Activated T-cell treated with anti-CD3 and anti-CD28 coated beads for 24 hours (primary cell): ENCODE measurements at regions not wholly inside any gene's neighbourhood (a gene's known extent, or its start where the extent isn't known, plus 50 kb on each side); places are given as distances from the start of the nearest gene placed in this dataset.
A peak's percentile ranks its signal among the peaks of the same experiment; 100 is the strongest.
"Not testable (repeated sequence)": the region's sequence is repeated elsewhere in the genome, so short reads cannot be mapped to it uniquely, and the experiment has no call there.

Source experiments
- DNase-seq: peaks from one replicate; pipeline ENCODE4 v3.0.0-alpha.2; 2020; ENCODE audit warnings: low read depth

GRCh38 chr17:37859451-37859850 lies 64.8 kb upstream of the TBC1D3K start:
- no peak for DNase-seq

GRCh38 chr17:37858391-37858790 lies 65.8 kb upstream of the TBC1D3K start:
- not testable (repeated sequence) for DNase-seq

- DNase-seq = no peak
These were observed 68.0 kb upstream of the TBC1D3K start for GRCh38 chr17:37856245-37856644.

- no peak for DNase-seq
These were observed 74.6 kb upstream of the TBC1D3K start for GRCh38 chr17:37849617-37849972.

- no peak for DNase-seq
These were observed 75.3 kb upstream of the TBC1D3K start for GRCh38 chr17:37848690-37849616.

- DNase-seq = no peak
These were observed 76.3 kb upstream of the TBC1D3K start for GRCh38 chr17:37847811-37848331.

GRCh38 chr17:37847102-37847501 lies 77.1 kb upstream of the TBC1D3K start:
- DNase-seq = no peak

- no peak for DNase-seq
These were observed 79.3 kb upstream of the TBC1D3K start for GRCh38 chr17:37844977-37845293.

GRCh38 chr17:37844158-37844976 lies 79.8 kb upstream of the TBC1D3K start:
- DNase-seq = peak; percentile 36

GRCh38 chr17:37842401-37842800 lies 81.8 kb upstream of the TBC1D3K start:
- DNase-seq = no peak

- no peak for DNase-seq
These were observed 83.0 kb upstream of the TBC1D3K start for GRCh38 chr17:37841232-37841631.

- no peak for DNase-seq
These were observed 83.6 kb upstream of the TBC1D3K start for GRCh38 chr17:37840576-37840975.

GRCh38 chr17:37839196-37839978 lies 84.8 kb upstream of the TBC1D3K start:
- DNase-seq = no peak

- no peak for DNase-seq
These were observed 85.9 kb upstream of the TBC1D3K start for GRCh38 chr17:37838276-37838675.

GRCh38 chr17:37836593-37836992 lies 87.6 kb upstream of the TBC1D3K start:
- no peak for DNase-seq

GRCh38 chr17:37834168-37834567 lies 89.3 kb upstream of the HNF1B start:
- DNase-seq = no peak

- DNase-seq = no peak
These were observed 88.5 kb upstream of the HNF1B start for GRCh38 chr17:37833237-37833859.

- DNase-seq = no peak
These were observed 87.1 kb upstream of the HNF1B start for GRCh38 chr17:37831986-37832385.

- DNase-seq = no peak
These were observed 86.6 kb upstream of the HNF1B start for GRCh38 chr17:37831492-37831891.

GRCh38 chr17:37830151-37830993 lies 85.5 kb upstream of the HNF1B start:
- no peak for DNase-seq

GRCh38 chr17:37829592-37830123 lies 84.8 kb upstream of the HNF1B start:
- DNase-seq = no peak
